ENCODE measurements at regions not wholly inside any gene's neighbourhood (a gene's known extent, or its start where the extent isn't known, plus 50 kb on each side); places are given as distances from the start of the nearest gene placed in this dataset.

- TF ChIP-seq EZH2phosphoT487 (IDR thresholded peaks at IDR 0.05; ENCODE audit: borderline replicate concordance) (no peak), POLR2AphosphoS5 (IDR thresholded peaks at IDR 0.05; ENCODE audit: low read depth, low read length) (no peak), POLR2A (IDR thresholded peaks at IDR 0.05; ENCODE audit: borderline replicate concordance, extremely low read depth, insufficient read depth, insufficient read length) (no peak), EZH2 (IDR thresholded peaks at IDR 0.05) (no peak), YY1 (IDR thresholded peaks at IDR 0.05; ENCODE audit: extremely low read depth, insufficient replicate concordance, low read depth, low read length) (no peak), EGR1 (IDR thresholded peaks at IDR 0.05; ENCODE audit: low read depth) (no peak), FOSL1 (IDR thresholded peaks at IDR 0.05; ENCODE audit: low read depth) (no peak), ELF1 (IDR thresholded peaks at IDR 0.05; ENCODE audit: borderline replicate concordance, low read depth) (no peak), SP1 (IDR thresholded peaks at IDR 0.05; ENCODE audit: low read depth) (no peak)
- TF ChIP-seq, protein P1, sequence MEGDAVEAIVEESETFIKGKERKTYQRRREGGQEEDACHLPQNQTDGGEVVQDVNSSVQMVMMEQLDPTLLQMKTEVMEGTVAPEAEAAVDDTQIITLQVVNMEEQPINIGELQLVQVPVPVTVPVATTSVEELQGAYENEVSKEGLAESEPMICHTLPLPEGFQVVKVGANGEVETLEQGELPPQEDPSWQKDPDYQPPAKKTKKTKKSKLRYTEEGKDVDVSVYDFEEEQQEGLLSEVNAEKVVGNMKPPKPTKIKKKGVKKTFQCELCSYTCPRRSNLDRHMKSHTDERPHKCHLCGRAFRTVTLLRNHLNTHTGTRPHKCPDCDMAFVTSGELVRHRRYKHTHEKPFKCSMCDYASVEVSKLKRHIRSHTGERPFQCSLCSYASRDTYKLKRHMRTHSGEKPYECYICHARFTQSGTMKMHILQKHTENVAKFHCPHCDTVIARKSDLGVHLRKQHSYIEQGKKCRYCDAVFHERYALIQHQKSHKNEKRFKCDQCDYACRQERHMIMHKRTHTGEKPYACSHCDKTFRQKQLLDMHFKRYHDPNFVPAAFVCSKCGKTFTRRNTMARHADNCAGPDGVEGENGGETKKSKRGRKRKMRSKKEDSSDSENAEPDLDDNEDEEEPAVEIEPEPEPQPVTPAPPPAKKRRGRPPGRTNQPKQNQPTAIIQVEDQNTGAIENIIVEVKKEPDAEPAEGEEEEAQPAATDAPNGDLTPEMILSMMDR (IDR thresholded peaks at IDR 0.05 in 2 of 3, conservative IDR thresholded peaks at IDR 0.05 in 1 of 3; ENCODE audit: borderline replicate concordance in 1 of 3, insufficient read depth in 1 of 3, low read depth in 2 of 3, low read length in 2 of 3), result no peak
- TF ChIP-seq, protein P2, sequence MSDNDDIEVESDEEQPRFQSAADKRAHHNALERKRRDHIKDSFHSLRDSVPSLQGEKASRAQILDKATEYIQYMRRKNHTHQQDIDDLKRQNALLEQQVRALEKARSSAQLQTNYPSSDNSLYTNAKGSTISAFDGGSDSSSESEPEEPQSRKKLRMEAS (IDR thresholded peaks at IDR 0.05), result no peak
Measured at GRCh38 chr13:62171697-62172096, 756.0 kb upstream of the PCDH20 start.

Measured in HCT116 (cell line).